IgD-negative memory B cell (primary cell): ENCODE measurements at regions not wholly inside any gene's neighbourhood (a gene's known extent, or its start where the extent isn't known, plus 50 kb on each side); places are given as distances from the start of the nearest gene placed in this dataset.
A peak's percentile ranks its signal among the peaks of the same experiment; 100 is the strongest.

ENCODE experiments used
- H3K27ac Mint-ChIP-seq, 3 donors: one replicate each; pipeline ENCODE4 v1.8.0; 2020 to 2022; ENCODE audit warnings: mild to moderate bottlenecking in 3 of 3, mixed read lengths in 3 of 3, moderate library complexity in 1 of 3
- H3K27me3 Mint-ChIP-seq: one replicate; pipeline ENCODE4 v1.8.0; 2021; ENCODE audit warnings: mixed read lengths
- H3K36me3 Mint-ChIP-seq: one replicate; pipeline ENCODE4 v1.8.0; 2020; ENCODE audit warnings: mild to moderate bottlenecking, mixed read lengths
- H3K4me1 Mint-ChIP-seq, 3 donors: one replicate each; pipeline ENCODE4 v1.8.0; 2020 to 2022; ENCODE audit warnings: mixed read lengths in 3 of 3, mild to moderate bottlenecking in 1 of 3
- H3K4me3 Mint-ChIP-seq, 4 donors: one replicate each; pipeline ENCODE4 v1.8.0; 2020 to 2022; ENCODE audit warnings: mild to moderate bottlenecking in 4 of 4, mixed read lengths in 4 of 4, moderate library complexity in 3 of 4
- H3K9me3 Mint-ChIP-seq, 3 donors: one replicate each; pipeline ENCODE4 v1.8.0; 2020 to 2021; ENCODE audit warnings: mixed read lengths in 3 of 3, mild to moderate bottlenecking in 1 of 3

- Mint-ChIP-seq H3K27me3 (peaks cover 22% of the 10 kb centered on the region), H3K4me3 (peak overlapping the region; percentile 94 to 99 (median 97)), H3K4me1 (peaks cover 12 to 17% (median 14%) of the 10 kb centered on the region in 3 donors), H3K36me3 (no peaks in the 10 kb centered on the region), H3K27ac (peak overlapping the region in 2 of 3 donors; percentile 94 to 97), H3K9me3 (peaks cover 0 to 2% (median 1%) of the 10 kb centered on the region in 3 donors)
Observed at GRCh38 chr6:105995391-105995865, 90.7 kb upstream of the PRDM1 start.

- Mint-ChIP-seq H3K4me3 (peak overlapping the region; percentile 94 to 99 (median 97)), H3K36me3 (no peaks in the 10 kb centered on the region), H3K4me1 (peaks cover 12 to 17% (median 14%) of the 10 kb centered on the region in 3 donors), H3K9me3 (peaks cover 0 to 2% (median 1%) of the 10 kb centered on the region in 3 donors), H3K27ac (peak overlapping the region; percentile 81 to 97 (median 94)), H3K27me3 (peaks cover 25% of the 10 kb centered on the region)
Observed at GRCh38 chr6:105994591-105995390, 91.3 kb upstream of the PRDM1 start.

GRCh38 chr6:105994118-105994590, 92.0 kb upstream of the PRDM1 start:
- Mint-ChIP-seq H3K4me3 (peak overlapping the region; percentile 94 to 99 (median 97)), H3K27ac (peak overlapping the region; percentile 81 to 97 (median 94)), H3K4me1 (peaks cover 12 to 17% (median 14%) of the 10 kb centered on the region in 3 donors), H3K27me3 (peaks cover 22% of the 10 kb centered on the region), H3K36me3 (no peaks in the 10 kb centered on the region), H3K9me3 (peaks cover 0 to 2% (median 1%) of the 10 kb centered on the region in 3 donors)

GRCh38 chr6:105993341-105994117, 92.6 kb upstream of the PRDM1 start:
- peaks cover 0 to 2% (median 1%) of the 10 kb centered on the region in 3 donors for H3K9me3 Mint-ChIP-seq
- H3K27ac Mint-ChIP-seq = peak overlapping the region; percentile 81 to 97 (median 94)
- H3K36me3 Mint-ChIP-seq = no peaks in the 10 kb centered on the region
- H3K27me3 Mint-ChIP-seq = peaks cover 22% of the 10 kb centered on the region
- peak overlapping the region; percentile 94 to 99 (median 97) for H3K4me3 Mint-ChIP-seq
- peaks cover 12 to 17% (median 14%) of the 10 kb centered on the region in 3 donors for H3K4me1 Mint-ChIP-seq

GRCh38 chr6:105992315-105992961, 93.7 kb upstream of the PRDM1 start:
- Mint-ChIP-seq H3K27me3 (peaks cover 25% of the 10 kb centered on the region), H3K4me3 (peak overlapping the region; percentile 94 to 99 (median 98)), H3K36me3 (no peaks in the 10 kb centered on the region), H3K4me1 (peaks cover 12 to 17% (median 14%) of the 10 kb centered on the region in 3 donors), H3K27ac (peak overlapping the region; percentile 94 to 98 (median 95)), H3K9me3 (peaks cover 0 to 2% (median 1%) of the 10 kb centered on the region in 3 donors)

- Mint-ChIP-seq H3K9me3 (peaks cover 0 to 2% (median 1%) of the 10 kb centered on the region in 3 donors), H3K36me3 (no peaks in the 10 kb centered on the region), H3K27me3 (peaks cover 31% of the 10 kb centered on the region), H3K27ac (peak overlapping the region; percentile 94 to 98 (median 95)), H3K4me3 (peak overlapping the region; percentile 94 to 99 (median 98)), H3K4me1 (peaks cover 12 to 17% (median 14%) of the 10 kb centered on the region in 3 donors)
Observed at GRCh38 chr6:105991561-105992314, 94.4 kb upstream of the PRDM1 start.

GRCh38 chr6:105990151-105990550, 96.0 kb upstream of the PRDM1 start:
- Mint-ChIP-seq H3K4me1 (peaks cover 9 to 18% (median 13%) of the 10 kb centered on the region in 3 donors), H3K27ac (peak overlapping the region in 1 of 3 donors; percentile 5), H3K27me3 (peaks cover 33% of the 10 kb centered on the region), H3K9me3 (no peaks in the 10 kb centered on the region), H3K36me3 (no peaks in the 10 kb centered on the region), H3K4me3 (peak overlapping the region in 2 of 4 donors; percentile 0 to 52)

GRCh38 chr6:105988812-105989577, 97.1 kb upstream of the PRDM1 start:
- Mint-ChIP-seq H3K27me3 (peaks cover 38% of the 10 kb centered on the region), H3K27ac (no peak overlapping the region), H3K9me3 (no peaks in the 10 kb centered on the region), H3K36me3 (no peaks in the 10 kb centered on the region), H3K4me3 (peak overlapping the region in 1 of 4 donors; percentile 52), H3K4me1 (peaks cover 6 to 14% (median 13%) of the 10 kb centered on the region in 3 donors)

- H3K9me3 Mint-ChIP-seq = no peaks in the 10 kb centered on the region
- peaks cover 36% of the 10 kb centered on the region for H3K27me3 Mint-ChIP-seq
- H3K4me3 Mint-ChIP-seq = peak overlapping the region in 1 of 4 donors; percentile 52
- H3K36me3 Mint-ChIP-seq = no peaks in the 10 kb centered on the region
- peaks cover 1 to 9% (median 6%) of the 10 kb centered on the region in 3 donors for H3K4me1 Mint-ChIP-seq
- no peak overlapping the region for H3K27ac Mint-ChIP-seq
Observed at GRCh38 chr6:105988321-105988720, 97.8 kb upstream of the PRDM1 start.

- Mint-ChIP-seq H3K27me3 (peaks cover 38% of the 10 kb centered on the region), H3K4me1 (peaks cover 0 to 6% (median 5%) of the 10 kb centered on the region in 3 donors), H3K9me3 (no peaks in the 10 kb centered on the region), H3K4me3 (no peak overlapping the region), H3K36me3 (no peaks in the 10 kb centered on the region), H3K27ac (no peak overlapping the region)
Observed at GRCh38 chr6:105987516-105987915, 98.6 kb upstream of the PRDM1 start.

- no peaks in the 10 kb centered on the region for H3K36me3 Mint-ChIP-seq
- peaks cover 43% of the 10 kb centered on the region for H3K27me3 Mint-ChIP-seq
- no peak overlapping the region for H3K4me3 Mint-ChIP-seq
Observed at GRCh38 chr6:105986998-105987397, 99.1 kb upstream of the PRDM1 start.

GRCh38 chr6:105985816-105986632, 100.1 kb upstream of the PRDM1 start:
- Mint-ChIP-seq H3K4me1 (peaks cover under 1 to 10% (median 2%) of the 10 kb centered on the region in 3 donors), H3K27ac (no peak overlapping the region), H3K27me3 (peaks cover 50% of the 10 kb centered on the region), H3K36me3 (no peaks in the 10 kb centered on the region), H3K9me3 (no peaks in the 10 kb centered on the region), H3K4me3 (peak overlapping the region in 1 of 4 donors; percentile 33)

More at GRCh38 chr6:105986998-105987397, 99.1 kb upstream of the PRDM1 start:
- no peak overlapping the region for H3K27ac Mint-ChIP-seq
- H3K9me3 Mint-ChIP-seq = no peaks in the 10 kb centered on the region
- H3K4me1 Mint-ChIP-seq = peaks cover 0 to 7% (median 5%) of the 10 kb centered on the region in 3 donors
